Mesenchymal stem cell (in vitro differentiated cells and primary cell): ENCODE measurements at regions not wholly inside any gene's neighbourhood (a gene's known extent, or its start where the extent isn't known, plus 50 kb on each side); places are given as distances from the start of the nearest gene placed in this dataset.

Experiments used
- DNase-seq: peaks from one replicate; pipeline ENCODE4 v3.0.0-alpha.2; 2013
- H2AFZ ChIP-seq: one replicate; pipeline ENCODE4 v1.6.1; 2013; ENCODE audit warnings: low read depth, mild to moderate bottlenecking, control low read depth, inconsistent platforms, low read length, moderate library complexity
- H2AK5ac ChIP-seq: 2 replicates; pipeline ENCODE4 v1.6.1; 2013; ENCODE audit warnings: low read length, moderate library complexity, mild to moderate bottlenecking, inconsistent platforms; ENCODE audit not compliant: severe bottlenecking
- H2BK120ac ChIP-seq: one replicate; pipeline ENCODE4 v1.6.1; 2013; ENCODE audit warnings: low read depth, mild to moderate bottlenecking, inconsistent platforms, low read length, moderate library complexity
- H2BK12ac ChIP-seq, 2 experiments: one replicate each; pipeline ENCODE4 v1.6.1; 2013; ENCODE audit warnings: inconsistent platforms in 2 of 2, low read length in 2 of 2, mild to moderate bottlenecking in 2 of 2, moderate library complexity in 2 of 2, control low read depth in 1 of 2
- H2BK15ac ChIP-seq: one replicate; pipeline ENCODE4 v1.6.1; 2013; ENCODE audit warnings: mild to moderate bottlenecking, low read depth, inconsistent platforms; ENCODE audit not compliant: poor library complexity, severe bottlenecking
- H2BK5ac ChIP-seq: 2 replicates; pipeline ENCODE4 v1.6.1; 2013; ENCODE audit warnings: low read depth, mild to moderate bottlenecking, low read length, control low read depth, inconsistent platforms; ENCODE audit not compliant: poor library complexity, severe bottlenecking
- H3K14ac ChIP-seq, 2 experiments: one replicate each; pipeline ENCODE4 v1.6.1; 2013; ENCODE audit warnings: inconsistent platforms in 2 of 2, low read length in 2 of 2, control low read depth in 1 of 2, mild to moderate bottlenecking in 1 of 2, moderate library complexity in 1 of 2
- H3K18ac ChIP-seq, 2 experiments: one replicate each; pipeline ENCODE4 v1.6.1; 2013; ENCODE audit warnings: inconsistent platforms in 2 of 2, low read length in 2 of 2, control low read depth in 1 of 2, low read depth in 1 of 2, mild to moderate bottlenecking in 1 of 2
- H3K23ac ChIP-seq, 2 experiments: one replicate each; pipeline ENCODE4 v1.6.1; 2013; ENCODE audit warnings: inconsistent platforms in 2 of 2, low read length in 2 of 2, mild to moderate bottlenecking in 2 of 2, moderate library complexity in 2 of 2, control low read depth in 1 of 2
- H3K27ac ChIP-seq: 2 replicates; pipeline ENCODE4 v1.5.1; 2013; ENCODE audit warnings: mild to moderate bottlenecking, moderate library complexity, low read length, control low read depth, inconsistent platforms; ENCODE audit not compliant: poor library complexity, severe bottlenecking
- H3K27me3 ChIP-seq, 2 experiments: 2 replicates each; pipeline versions ENCODE4 v1.6.1 to v1.7.0; 2013; ENCODE audit warnings: low read length in 2 of 2, mild to moderate bottlenecking in 2 of 2, moderate library complexity in 2 of 2, control low read depth in 1 of 2, inconsistent platforms in 1 of 2; ENCODE audit not compliant: control insufficient read depth in 1 of 2, insufficient read depth in 1 of 2
- H3K36me3 ChIP-seq, 2 experiments: 2 replicates each; pipeline versions ENCODE4 v1.6.1 to v1.7.0; 2013; ENCODE audit warnings: low read length in 2 of 2, control low read depth in 1 of 2, inconsistent platforms in 1 of 2, low read depth in 1 of 2, mild to moderate bottlenecking in 1 of 2; ENCODE audit not compliant: insufficient read depth in 2 of 2, control insufficient read depth in 1 of 2
- H3K4ac ChIP-seq, 2 experiments: one replicate each; pipeline ENCODE4 v1.6.1; 2013; ENCODE audit warnings: inconsistent platforms in 2 of 2, low read length in 2 of 2, mild to moderate bottlenecking in 2 of 2, moderate library complexity in 2 of 2, control low read depth in 1 of 2, low read depth in 1 of 2
- H3K4me1 ChIP-seq: 2 replicates; pipeline ENCODE4 v1.6.1; 2013; ENCODE audit warnings: low read depth, low read length, control low read depth; ENCODE audit not compliant: control insufficient read depth, insufficient read depth
- H3K4me2 ChIP-seq: 2 replicates; pipeline ENCODE4 v1.6.1; 2013; ENCODE audit warnings: low read length, mild to moderate bottlenecking, inconsistent platforms; ENCODE audit not compliant: poor library complexity, severe bottlenecking
- H3K4me3 ChIP-seq, 2 experiments: 2 replicates each; pipeline versions ENCODE4 v1.5.1 to v1.7.0; 2013; ENCODE audit warnings: low read length in 2 of 2, mild to moderate bottlenecking in 2 of 2, control low read depth in 1 of 2, low read depth in 1 of 2; ENCODE audit not compliant: insufficient read depth in 1 of 2
- H3K79me1 ChIP-seq: replicated peaks from 2 replicates; pipeline ENCODE4 v1.6.1; 2013; ENCODE audit warnings: mild to moderate bottlenecking, control low read depth, low read length, inconsistent platforms; ENCODE audit not compliant: poor library complexity, severe bottlenecking
- H3K9ac ChIP-seq: 2 replicates; pipeline ENCODE4 v1.7.0; 2013; ENCODE audit warnings: mild to moderate bottlenecking, low read length, moderate library complexity
- H3K9me3 ChIP-seq: 2 replicates; pipeline ENCODE4 v1.7.0; 2013; ENCODE audit warnings: mild to moderate bottlenecking, low read length; ENCODE audit not compliant: control insufficient read depth
- H4K8ac ChIP-seq: one replicate; pipeline ENCODE4 v1.6.1; 2013; ENCODE audit warnings: inconsistent platforms, mild to moderate bottlenecking, low read length, moderate library complexity
- H4K91ac ChIP-seq: one replicate; pipeline ENCODE4 v1.6.1; 2013; ENCODE audit warnings: mild to moderate bottlenecking, low read length, inconsistent platforms
- WGBS: methylation state at CpG from one replicate; pipeline ENCODE4 v1.1.7; 2013; ENCODE audit warnings: mixed read lengths; 5-methylcytosine and 5-hydroxymethylcytosine counted together

- H3K18ac ChIP-seq: no peak overlapping the region
- no peaks in the 10 kb centered on the region for H3K79me1 ChIP-seq
- no peak overlapping the region for H2AK5ac ChIP-seq
- H3K9ac ChIP-seq: no peak overlapping the region
- H2BK5ac ChIP-seq: no peak overlapping the region
- H3K4ac ChIP-seq: no peak overlapping the region
- no peak overlapping the region for H2BK120ac ChIP-seq
- H3K27me3 ChIP-seq: no peaks in the 10 kb centered on the region
- H3K4me1 ChIP-seq: no peaks in the 10 kb centered on the region
- H3K14ac ChIP-seq: no peak overlapping the region
- H2BK15ac ChIP-seq: no peak overlapping the region
- no peak for DNase-seq
- no peak overlapping the region for H2BK12ac ChIP-seq
- no peak overlapping the region for H3K4me3 ChIP-seq
- no peaks in the 10 kb centered on the region for H3K9me3 ChIP-seq
- H3K23ac ChIP-seq: no peak overlapping the region
- no peak overlapping the region for H3K4me2 ChIP-seq
- no peak overlapping the region for H2AFZ ChIP-seq
- H4K91ac ChIP-seq: no peak overlapping the region
- 65% methylated on average over 2 of the region's 2 CpGs for WGBS
- no peaks in the 10 kb centered on the region for H3K36me3 ChIP-seq
- H4K8ac ChIP-seq: no peak overlapping the region
- no peak overlapping the region for H3K27ac ChIP-seq
Observed at GRCh38 chr6:54533567-54533966, 225.3 kb downstream of the TINAG start.

GRCh38 chr6:54535568-54535967 lies 227.3 kb downstream of the TINAG start:
- Histone ChIP-seq H3K27me3 (no peaks in the 10 kb centered on the region), H3K23ac (no peak overlapping the region), H2BK15ac (no peak overlapping the region), H3K79me1 (no peaks in the 10 kb centered on the region), H4K91ac (no peak overlapping the region), H3K14ac (no peak overlapping the region), H3K18ac (no peak overlapping the region), H3K4ac (no peak overlapping the region), H3K36me3 (no peaks in the 10 kb centered on the region), H2AFZ (no peak overlapping the region), H2BK12ac (no peak overlapping the region), H4K8ac (no peak overlapping the region), H2BK120ac (no peak overlapping the region), H3K4me1 (no peaks in the 10 kb centered on the region), H3K4me3 (no peak overlapping the region), H2AK5ac (no peak overlapping the region), H3K9ac (no peak overlapping the region), H2BK5ac (no peak overlapping the region), H3K4me2 (no peak overlapping the region), H3K27ac (no peak overlapping the region), H3K9me3 (no peaks in the 10 kb centered on the region)
- DNase-seq: no peak
- no CpG with 5 or more reads among the region's 1 CpG for WGBS

- no peak overlapping the region for H3K23ac ChIP-seq
- no peaks in the 10 kb centered on the region for H3K4me1 ChIP-seq
- H2BK15ac ChIP-seq: no peak overlapping the region
- no peak overlapping the region for H3K9ac ChIP-seq
- H3K4me3 ChIP-seq: no peak overlapping the region
- no peak overlapping the region for H2BK120ac ChIP-seq
- H4K91ac ChIP-seq: no peak overlapping the region
- H3K27ac ChIP-seq: no peak overlapping the region
- H3K9me3 ChIP-seq: peaks cover 4% of the 10 kb centered on the region
- no peak overlapping the region for H3K14ac ChIP-seq
- 97% methylated on average over 1 of the region's 1 CpG for WGBS
- no peak overlapping the region for H4K8ac ChIP-seq
- no peak overlapping the region for H3K18ac ChIP-seq
- no peak for DNase-seq
- no peak overlapping the region for H2AK5ac ChIP-seq
- H3K79me1 ChIP-seq: no peaks in the 10 kb centered on the region
- H3K27me3 ChIP-seq: no peaks in the 10 kb centered on the region
- H2BK5ac ChIP-seq: no peak overlapping the region
- H2AFZ ChIP-seq: no peak overlapping the region
- no peaks in the 10 kb centered on the region for H3K36me3 ChIP-seq
- no peak overlapping the region for H3K4ac ChIP-seq
- no peak overlapping the region for H3K4me2 ChIP-seq
- no peak overlapping the region for H2BK12ac ChIP-seq
Observed at GRCh38 chr6:54541541-54541940, 233.3 kb downstream of the TINAG start.

- Histone ChIP-seq H3K4ac (no peak overlapping the region), H3K14ac (no peak overlapping the region), H3K23ac (no peak overlapping the region), H3K9me3 (peaks cover 19% of the 10 kb centered on the region), H2BK5ac (no peak overlapping the region), H2AFZ (no peak overlapping the region), H3K27ac (no peak overlapping the region), H3K36me3 (no peaks in the 10 kb centered on the region), H2AK5ac (no peak overlapping the region), H2BK120ac (no peak overlapping the region), H3K79me1 (no peaks in the 10 kb centered on the region), H3K4me3 (no peak overlapping the region), H3K4me2 (no peak overlapping the region), H3K4me1 (no peaks in the 10 kb centered on the region), H2BK12ac (no peak overlapping the region), H4K91ac (no peak overlapping the region), H2BK15ac (no peak overlapping the region), H4K8ac (no peak overlapping the region), H3K18ac (no peak overlapping the region), H3K27me3 (no peaks in the 10 kb centered on the region), H3K9ac (no peak overlapping the region)
- WGBS: 94% methylated on average over 2 of the region's 4 CpGs
- no peak for DNase-seq
Observed at GRCh38 chr6:54559136-54559535, 250.9 kb downstream of the TINAG start.
